LNCaP clone FGC (cell line): ENCODE measurements at regions not wholly inside any gene's neighbourhood (a gene's known extent, or its start where the extent isn't known, plus 50 kb on each side); places are given as distances from the start of the nearest gene placed in this dataset.

Experiments used
- DNase-seq: peaks from one replicate; pipeline ENCODE4 v3.0.0-alpha.2; 2011; ENCODE audit warnings: low read depth
- H3K4me3 ChIP-seq: 2 replicates; pipeline ENCODE4 v1.5.1; 2011; ENCODE audit warnings: mild to moderate bottlenecking, low read depth, low read length, control low read depth
- TF ChIP-seq, protein P1 (sequence below): IDR thresholded peaks from 2 replicates; pipeline ENCODE4 v1.5.1; 2012; ENCODE audit warnings: mild to moderate bottlenecking; ENCODE audit not compliant: control insufficient read depth, insufficient read depth; ENCODE audit errors: extremely low read depth

DNA sequence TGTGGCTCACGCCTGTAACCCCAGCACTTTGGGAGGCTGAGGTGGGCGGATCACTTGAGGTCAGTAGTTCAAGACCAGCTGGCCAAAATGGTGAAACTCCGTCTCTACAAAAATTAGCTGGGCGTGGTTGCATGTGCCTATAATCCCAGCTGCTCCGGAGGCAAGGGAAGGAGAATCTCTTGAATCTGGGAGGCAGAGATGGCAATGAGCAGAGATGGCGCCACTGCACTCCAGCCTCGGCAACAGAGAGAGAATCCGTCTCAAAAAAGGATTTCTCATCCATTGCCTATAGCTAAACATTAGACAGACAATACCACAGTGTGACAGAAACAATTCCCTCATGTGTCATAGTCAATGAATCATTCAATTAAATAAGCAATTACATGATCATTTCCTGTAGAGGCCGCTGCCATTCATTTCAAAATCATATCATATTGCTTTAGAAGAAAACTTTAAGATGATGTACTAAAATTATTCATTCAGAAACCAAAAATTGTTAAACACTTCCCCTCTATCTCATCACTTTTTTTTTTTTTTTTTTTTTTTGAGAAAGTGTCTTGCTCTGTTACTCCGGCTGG is 69.5 kb upstream of the TGIF1 start:
- TF ChIP-seq, protein P1, sequence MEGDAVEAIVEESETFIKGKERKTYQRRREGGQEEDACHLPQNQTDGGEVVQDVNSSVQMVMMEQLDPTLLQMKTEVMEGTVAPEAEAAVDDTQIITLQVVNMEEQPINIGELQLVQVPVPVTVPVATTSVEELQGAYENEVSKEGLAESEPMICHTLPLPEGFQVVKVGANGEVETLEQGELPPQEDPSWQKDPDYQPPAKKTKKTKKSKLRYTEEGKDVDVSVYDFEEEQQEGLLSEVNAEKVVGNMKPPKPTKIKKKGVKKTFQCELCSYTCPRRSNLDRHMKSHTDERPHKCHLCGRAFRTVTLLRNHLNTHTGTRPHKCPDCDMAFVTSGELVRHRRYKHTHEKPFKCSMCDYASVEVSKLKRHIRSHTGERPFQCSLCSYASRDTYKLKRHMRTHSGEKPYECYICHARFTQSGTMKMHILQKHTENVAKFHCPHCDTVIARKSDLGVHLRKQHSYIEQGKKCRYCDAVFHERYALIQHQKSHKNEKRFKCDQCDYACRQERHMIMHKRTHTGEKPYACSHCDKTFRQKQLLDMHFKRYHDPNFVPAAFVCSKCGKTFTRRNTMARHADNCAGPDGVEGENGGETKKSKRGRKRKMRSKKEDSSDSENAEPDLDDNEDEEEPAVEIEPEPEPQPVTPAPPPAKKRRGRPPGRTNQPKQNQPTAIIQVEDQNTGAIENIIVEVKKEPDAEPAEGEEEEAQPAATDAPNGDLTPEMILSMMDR = no peak
- H3K4me3 ChIP-seq = no peak overlapping the region
- DNase-seq = no peak

DNA sequence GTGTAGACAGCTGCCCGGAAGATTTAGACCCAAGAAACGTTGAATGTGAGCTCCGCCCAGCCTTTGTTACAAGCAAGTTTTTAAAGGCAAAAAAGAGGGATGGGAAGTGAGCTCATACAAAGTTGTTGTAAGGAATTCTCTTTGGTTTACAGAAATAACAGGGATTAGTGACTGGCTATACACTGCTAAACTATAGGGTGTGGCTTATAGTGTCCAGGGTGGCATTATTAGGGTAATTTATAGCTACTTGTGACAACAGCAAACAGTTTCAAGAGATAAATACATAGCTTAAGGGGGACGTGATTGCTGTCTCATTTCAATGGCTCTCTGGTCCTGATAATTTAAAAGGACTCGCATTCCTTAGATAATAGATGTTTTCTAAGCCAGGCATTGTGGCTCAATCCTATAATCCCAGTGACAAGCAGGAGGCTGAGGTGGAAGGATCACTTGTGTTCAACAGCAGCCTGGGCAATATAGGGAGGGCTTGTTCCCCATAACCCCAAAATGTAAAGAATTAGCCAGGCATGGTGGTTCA is 66.5 kb upstream of the TGIF1 start:
- TF ChIP-seq, protein P1 = no peak
- no peak for DNase-seq
- H3K4me3 ChIP-seq = no peak overlapping the region

GRCh38 chr18:3384664-3385563 is 65.1 kb upstream of the TGIF1 start:
- no peak overlapping the region for H3K4me3 ChIP-seq
- TF ChIP-seq, protein P1 = no peak
- DNase-seq = no peak

DNA sequence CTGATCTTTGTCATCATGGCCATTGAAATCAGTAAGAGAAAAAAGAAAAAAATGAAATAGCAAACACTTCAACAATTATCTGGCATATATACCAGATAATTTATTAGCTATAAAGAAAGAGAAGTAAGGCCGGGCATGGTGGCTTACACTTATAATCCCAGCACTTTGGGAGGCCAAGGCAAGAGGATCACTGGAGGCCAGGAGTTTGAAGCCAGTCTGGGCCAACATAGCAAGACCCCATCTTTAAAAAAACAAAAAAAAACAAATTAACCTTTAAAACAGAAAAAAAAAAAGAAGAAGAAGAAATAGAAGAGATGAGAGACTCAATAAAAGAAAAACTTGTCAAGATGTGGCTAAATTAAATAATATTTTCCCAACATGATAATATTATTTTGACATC is 61.6 kb upstream of the TGIF1 start:
- DNase-seq = no peak

DNA sequence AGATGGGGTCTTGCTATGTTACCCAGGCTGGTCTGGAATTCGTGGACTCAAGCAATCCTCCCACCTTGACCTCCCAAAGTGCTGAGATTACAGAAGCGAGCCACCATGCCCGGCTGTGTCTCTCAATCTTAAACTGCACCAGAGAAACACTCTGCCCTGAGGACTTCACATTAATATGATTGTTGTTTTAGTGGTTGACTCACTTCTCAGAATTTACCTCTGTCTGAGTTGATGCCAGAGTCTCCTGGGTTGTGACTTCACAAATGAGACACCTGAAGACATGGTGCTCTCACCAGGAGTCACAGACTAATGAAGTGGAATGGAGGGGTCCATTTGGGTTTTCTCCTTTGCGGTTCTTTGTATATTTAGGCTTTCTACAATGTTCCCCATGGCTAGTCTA is 61.0 kb upstream of the TGIF1 start:
- TF ChIP-seq, protein P1 = no peak
- DNase-seq = no peak
- no peak overlapping the region for H3K4me3 ChIP-seq

More for the DNA sequence above, 61.6 kb upstream of the TGIF1 start:
- H3K4me3 ChIP-seq = no peak overlapping the region
- TF ChIP-seq, protein P1 = no peak

DNA sequence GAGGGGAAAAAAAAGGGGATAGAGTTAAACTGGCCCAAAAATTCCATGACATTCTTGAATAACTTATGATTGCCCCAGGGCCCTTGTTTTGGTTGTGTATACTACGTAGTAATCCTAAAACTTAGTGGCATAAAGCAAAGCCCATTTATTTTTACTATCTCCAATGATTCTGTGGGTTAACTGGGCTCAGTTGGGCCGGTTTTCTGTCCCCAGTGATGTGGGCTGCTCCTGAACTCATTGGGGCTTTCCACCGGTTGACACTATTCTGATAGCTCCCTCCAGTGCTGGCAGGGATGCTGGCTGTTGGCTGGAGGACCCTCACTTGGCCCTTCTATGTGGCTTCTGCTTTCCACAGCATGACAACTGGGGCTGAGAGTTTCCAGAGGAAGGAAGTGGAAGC is 60.0 kb upstream of the TGIF1 start:
- H3K4me3 ChIP-seq = no peak overlapping the region
- no peak for DNase-seq
- TF ChIP-seq, protein P1 = no peak
